DOHH2 (cell line): ENCODE measurements at regions not wholly inside any gene's neighbourhood (a gene's known extent, or its start where the extent isn't known, plus 50 kb on each side); places are given as distances from the start of the nearest gene placed in this dataset.

Experiments
- H3F3A ChIP-seq: fragments of 200-600 bp; sonication (generic), shearing (Covaris generic); 2 replicates; pipeline ENCODE4 v1.6.0; 2016; ENCODE audit warnings: antibody characterized with exemption, mild to moderate bottlenecking; ENCODE audit not compliant: control insufficient read depth, insufficient read depth
- H3K27ac ChIP-seq: fragments of 200-600 bp; sonication (generic); 2 replicates; pipeline ENCODE4 v1.5.1; 2014; ENCODE audit warnings: low read depth, mild to moderate bottlenecking, low read length, moderate library complexity
- H3K27me3 ChIP-seq: fragments of 200-600 bp; sonication (generic); 2 replicates; pipeline ENCODE4 v1.6.1; 2014; ENCODE audit warnings: mild to moderate bottlenecking, low read length, mixed read lengths; ENCODE audit not compliant: control insufficient read depth
- H3K36me3 ChIP-seq: fragments of 200-600 bp; sonication (generic); 2 replicates; pipeline ENCODE4 v1.6.1; 2014; ENCODE audit warnings: mild to moderate bottlenecking, low read length, moderate library complexity, mixed read lengths; ENCODE audit not compliant: control insufficient read depth
- H3K4me1 ChIP-seq: fragments of 200-600 bp; sonication (generic); 2 replicates; pipeline ENCODE4 v1.6.1; 2014; ENCODE audit warnings: mild to moderate bottlenecking, low read length, mixed read lengths; ENCODE audit not compliant: control insufficient read depth
- H3K4me2 ChIP-seq: fragments of 200-600 bp; sonication (generic); 2 replicates; pipeline ENCODE4 v1.6.0; 2014; ENCODE audit warnings: mild to moderate bottlenecking, low read length, moderate library complexity
- H3K4me3 ChIP-seq: fragments of 200-600 bp; sonication (generic); 2 replicates; pipeline ENCODE4 v1.5.1; 2014; ENCODE audit warnings: mild to moderate bottlenecking, low read length, mixed read lengths
- H3K79me2 ChIP-seq: fragments of 200-600 bp; sonication (generic); 2 replicates; pipeline ENCODE4 v1.6.1; 2014; ENCODE audit warnings: mild to moderate bottlenecking, low read length, mixed read lengths; ENCODE audit not compliant: control insufficient read depth
- H3K9me2 ChIP-seq: fragments of 200-600 bp; sonication (generic); replicated peaks from 2 replicates; pipeline ENCODE4 v1.6.1; 2014; ENCODE audit warnings: mild to moderate bottlenecking, low read length, mixed read lengths; ENCODE audit not compliant: control insufficient read depth
- H3K9me3 ChIP-seq: fragments of 200-600 bp; sonication (generic); 2 replicates; pipeline ENCODE4 v1.6.1; 2014; ENCODE audit warnings: antibody characterized with exemption, low read length, mixed read lengths; ENCODE audit not compliant: control insufficient read depth, insufficient read depth
- H4K20me1 ChIP-seq: fragments of 200-600 bp; sonication (generic); 2 replicates; pipeline ENCODE4 v1.6.0; 2014; ENCODE audit warnings: low read depth, mild to moderate bottlenecking, antibody characterized with exemption, low read length, moderate library complexity; ENCODE audit not compliant: control insufficient read depth, insufficient read depth
- EZH2phosphoT487 ChIP-seq: fragments of 200-600 bp; sonication (generic); IDR thresholded peaks from 2 replicates; pipeline ENCODE4 v1.6.1; 2017; ENCODE audit warnings: borderline replicate concordance, mild to moderate bottlenecking, antibody characterized with exemption, low read length, moderate library complexity, mixed read lengths
- TF ChIP-seq, protein P1 (sequence below): fragments of 200-600 bp; sonication (generic); IDR thresholded peaks from one replicate; pipeline ENCODE4 v1.5.1; 2014; ENCODE audit warnings: antibody characterized with exemption, mild to moderate bottlenecking, low read depth, low read length; ENCODE audit not compliant: poor library complexity, severe bottlenecking

DNA sequence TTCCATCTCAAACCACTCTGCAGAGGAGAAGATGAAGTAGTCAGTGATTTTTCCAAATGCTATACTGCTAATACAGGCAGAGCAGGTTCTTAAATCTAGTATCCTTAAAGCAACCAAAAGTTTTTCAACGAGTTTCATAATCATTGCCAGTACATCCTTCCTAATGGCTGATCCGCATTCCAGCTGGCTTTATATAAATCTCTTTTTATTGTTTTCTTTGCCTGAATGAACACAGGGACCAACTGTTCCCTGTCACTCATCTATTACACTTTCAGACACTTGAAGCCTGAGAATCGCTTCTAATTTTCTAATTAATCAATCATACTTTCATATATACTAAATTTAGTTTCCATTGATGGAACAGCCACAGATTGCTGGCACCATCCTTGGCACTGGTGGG lies 508.6 kb downstream of the RAB28 start:
- Histone ChIP-seq H3K27ac (no peak overlapping the region), H3K9me2 (no peaks in the 10 kb centered on the region), H3K4me2 (no peak overlapping the region), H3K27me3 (no peaks in the 10 kb centered on the region), H3K79me2 (no peaks in the 10 kb centered on the region), H3K4me3 (no peak overlapping the region), H3F3A (no peaks in the 10 kb centered on the region), H3K4me1 (no peaks in the 10 kb centered on the region), H3K9me3 (no peaks in the 10 kb centered on the region), H4K20me1 (no peaks in the 10 kb centered on the region), H3K36me3 (no peaks in the 10 kb centered on the region)
- TF ChIP-seq, protein P1, sequence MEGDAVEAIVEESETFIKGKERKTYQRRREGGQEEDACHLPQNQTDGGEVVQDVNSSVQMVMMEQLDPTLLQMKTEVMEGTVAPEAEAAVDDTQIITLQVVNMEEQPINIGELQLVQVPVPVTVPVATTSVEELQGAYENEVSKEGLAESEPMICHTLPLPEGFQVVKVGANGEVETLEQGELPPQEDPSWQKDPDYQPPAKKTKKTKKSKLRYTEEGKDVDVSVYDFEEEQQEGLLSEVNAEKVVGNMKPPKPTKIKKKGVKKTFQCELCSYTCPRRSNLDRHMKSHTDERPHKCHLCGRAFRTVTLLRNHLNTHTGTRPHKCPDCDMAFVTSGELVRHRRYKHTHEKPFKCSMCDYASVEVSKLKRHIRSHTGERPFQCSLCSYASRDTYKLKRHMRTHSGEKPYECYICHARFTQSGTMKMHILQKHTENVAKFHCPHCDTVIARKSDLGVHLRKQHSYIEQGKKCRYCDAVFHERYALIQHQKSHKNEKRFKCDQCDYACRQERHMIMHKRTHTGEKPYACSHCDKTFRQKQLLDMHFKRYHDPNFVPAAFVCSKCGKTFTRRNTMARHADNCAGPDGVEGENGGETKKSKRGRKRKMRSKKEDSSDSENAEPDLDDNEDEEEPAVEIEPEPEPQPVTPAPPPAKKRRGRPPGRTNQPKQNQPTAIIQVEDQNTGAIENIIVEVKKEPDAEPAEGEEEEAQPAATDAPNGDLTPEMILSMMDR, result no peak
- TF ChIP-seq EZH2phosphoT487, result no peak

DNA sequence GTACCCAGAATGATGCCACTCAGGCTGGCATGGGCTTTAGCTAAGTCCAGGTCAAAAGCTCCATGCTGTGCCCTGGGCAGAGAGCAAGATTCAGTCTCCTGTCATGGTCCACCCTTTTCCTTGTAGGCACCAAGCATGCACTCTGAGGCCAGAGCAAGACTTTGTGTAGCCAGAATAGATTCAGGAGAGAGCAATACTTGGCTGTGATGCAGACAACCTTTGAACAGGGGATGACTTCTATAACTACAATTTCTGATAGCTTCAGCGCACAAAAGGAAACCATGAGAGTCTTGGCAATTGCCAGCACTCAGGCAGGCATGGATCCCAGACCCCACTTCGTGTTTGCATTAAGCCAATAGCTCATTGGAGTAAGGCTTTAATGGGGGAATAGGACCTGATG lies 510.6 kb downstream of the RAB28 start:
- Histone ChIP-seq H3K4me1 (no peaks in the 10 kb centered on the region), H3K27ac (no peak overlapping the region), H3K9me2 (no peaks in the 10 kb centered on the region), H3K4me2 (no peak overlapping the region), H3K9me3 (no peaks in the 10 kb centered on the region), H3K27me3 (no peaks in the 10 kb centered on the region), H4K20me1 (no peaks in the 10 kb centered on the region), H3K36me3 (no peaks in the 10 kb centered on the region), H3F3A (no peaks in the 10 kb centered on the region), H3K4me3 (no peak overlapping the region), H3K79me2 (no peaks in the 10 kb centered on the region)
- no peak for TF ChIP-seq EZH2phosphoT487
- TF ChIP-seq, protein P1, result no peak

DNA sequence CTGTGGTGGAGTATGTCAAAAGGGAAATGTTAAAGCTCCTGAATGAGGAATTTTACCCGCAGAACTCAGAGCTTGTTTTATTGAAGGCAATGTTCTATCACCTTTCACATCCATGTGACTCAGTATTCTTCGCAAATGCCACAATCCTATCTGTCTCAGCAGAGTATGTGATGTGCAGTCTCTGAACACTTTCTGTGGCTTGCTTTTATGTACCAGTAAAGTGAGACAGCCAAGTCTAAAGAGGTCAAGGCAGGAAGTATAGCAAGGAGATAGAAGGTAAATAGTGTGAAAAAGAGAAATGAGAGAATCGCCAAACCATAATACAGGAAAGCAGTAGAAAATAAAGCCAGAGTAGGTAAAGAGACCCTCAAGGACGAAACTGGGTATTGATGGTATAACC lies 515.8 kb downstream of the RAB28 start:
- Histone ChIP-seq H3K27ac (no peak overlapping the region), H3K4me1 (no peaks in the 10 kb centered on the region), H3K4me2 (no peak overlapping the region), H3K36me3 (no peaks in the 10 kb centered on the region), H3K79me2 (no peaks in the 10 kb centered on the region), H3F3A (no peaks in the 10 kb centered on the region), H4K20me1 (no peaks in the 10 kb centered on the region), H3K4me3 (no peak overlapping the region), H3K27me3 (no peaks in the 10 kb centered on the region), H3K9me3 (no peaks in the 10 kb centered on the region), H3K9me2 (no peaks in the 10 kb centered on the region)
- TF ChIP-seq EZH2phosphoT487, result no peak
- TF ChIP-seq, protein P1, result no peak

DNA sequence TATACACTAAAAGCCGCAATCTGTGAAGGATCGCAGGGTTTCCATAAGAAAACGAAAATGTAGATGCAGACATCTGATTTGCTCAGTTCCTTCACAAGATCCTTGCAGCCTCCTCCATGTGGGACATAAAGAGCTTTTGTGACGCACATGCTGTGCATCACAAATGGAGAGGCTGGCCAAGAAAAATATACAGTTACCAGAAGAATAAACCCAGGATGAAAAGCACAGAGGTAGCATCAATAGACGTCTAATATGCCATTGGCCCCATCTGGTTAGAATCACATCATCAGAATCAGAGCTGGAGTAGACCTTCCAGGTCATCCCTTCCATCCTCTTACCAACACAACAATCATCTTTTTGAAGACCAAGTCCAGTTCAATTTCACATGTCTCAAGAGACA lies 517.4 kb downstream of the RAB28 start:
- no peaks in the 10 kb centered on the region for H3K79me2 ChIP-seq
- no peaks in the 10 kb centered on the region for H3K27me3 ChIP-seq
- H3K4me1 ChIP-seq, result no peaks in the 10 kb centered on the region
- H3K36me3 ChIP-seq, result no peaks in the 10 kb centered on the region
- no peak overlapping the region for H3K27ac ChIP-seq
- H3F3A ChIP-seq, result no peaks in the 10 kb centered on the region
- H3K4me2 ChIP-seq, result no peak overlapping the region
- H3K4me3 ChIP-seq, result no peak overlapping the region
- H3K9me3 ChIP-seq, result no peaks in the 10 kb centered on the region
- TF ChIP-seq EZH2phosphoT487, result no peak
- TF ChIP-seq, protein P1, result no peak
- H3K9me2 ChIP-seq, result no peaks in the 10 kb centered on the region
- no peaks in the 10 kb centered on the region for H4K20me1 ChIP-seq
